ENCODE measurements at regions not wholly inside any gene's neighbourhood (a gene's known extent, or its start where the extent isn't known, plus 50 kb on each side); places are given as distances from the start of the nearest gene placed in this dataset.

DNA sequence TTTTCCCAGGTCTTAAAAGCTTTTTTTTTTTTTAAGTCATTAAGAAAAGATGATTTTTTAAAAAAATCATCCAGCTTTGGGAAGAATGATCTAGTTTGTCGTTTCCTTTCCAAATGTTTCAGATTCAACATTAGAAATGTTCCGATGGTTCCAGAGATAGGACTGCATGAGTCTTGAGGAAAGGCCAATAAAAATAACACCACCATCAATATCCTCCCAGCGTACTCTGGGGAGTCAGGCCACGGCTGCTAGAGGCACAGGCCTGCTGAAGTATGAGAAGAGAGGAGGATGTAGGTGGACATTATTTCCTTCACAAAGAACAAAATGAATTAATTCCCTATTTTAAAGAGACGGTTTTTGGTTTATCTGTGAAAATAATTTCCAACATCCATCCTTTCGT is 60.0 kb upstream of the SHISA2 start:
- Histone ChIP-seq H3K36me3 (ENCODE audit: control insufficient read depth in 4 of 4, insufficient read depth in 4 of 4, low read length in 3 of 4) (no peaks in the 10 kb centered on the region), H3K9me3 (ENCODE audit: control extremely low read depth in 1 of 5, control insufficient read depth in 4 of 5, insufficient read depth in 2 of 5, low read depth in 1 of 5, low read length in 4 of 5) (no peaks in the 10 kb centered on the region), H3K4me1 (ENCODE audit: control extremely low read depth in 1 of 4, control insufficient read depth in 4 of 4, insufficient read depth in 4 of 4, low read length in 3 of 4) (no peaks in the 10 kb centered on the region), H3K27ac (ENCODE audit: insufficient read depth in 1 of 2, low read depth in 1 of 2, low read length in 2 of 2, poor library complexity in 1 of 2, severe bottlenecking in 2 of 2) (no peak overlapping the region), H3K27me3 (replicated peaks in 2 of 5; ENCODE audit: control insufficient read depth in 4 of 5, insufficient read depth in 5 of 5, low read length in 4 of 5) (peaks cover 0 to 5% (median 0%) of the 10 kb centered on the region in 5 experiments), H3K4me3 (ENCODE audit: control insufficient read depth in 1 of 7, extremely low read depth in 1 of 7, insufficient read depth in 4 of 7, low read depth in 2 of 7, low read length in 6 of 7) (no peak overlapping the region)
- no peak for DNase-seq
- ChIA-PET POLR2A (no interaction called here), CTCF (no interaction called here)
- WGBS (ENCODE audit: insufficient coverage), result 100% methylated on average over 1 of the region's 6 CpGs

All from common myeloid progenitor, CD34-positive (primary cell).